ENCODE measurements at regions not wholly inside any gene's neighbourhood (a gene's known extent, or its start where the extent isn't known, plus 50 kb on each side); places are given as distances from the start of the nearest gene placed in this dataset.
"Not testable (repeated sequence)": the region's sequence is repeated elsewhere in the genome, so short reads cannot be mapped to it uniquely, and the experiment has no call there.

DNA sequence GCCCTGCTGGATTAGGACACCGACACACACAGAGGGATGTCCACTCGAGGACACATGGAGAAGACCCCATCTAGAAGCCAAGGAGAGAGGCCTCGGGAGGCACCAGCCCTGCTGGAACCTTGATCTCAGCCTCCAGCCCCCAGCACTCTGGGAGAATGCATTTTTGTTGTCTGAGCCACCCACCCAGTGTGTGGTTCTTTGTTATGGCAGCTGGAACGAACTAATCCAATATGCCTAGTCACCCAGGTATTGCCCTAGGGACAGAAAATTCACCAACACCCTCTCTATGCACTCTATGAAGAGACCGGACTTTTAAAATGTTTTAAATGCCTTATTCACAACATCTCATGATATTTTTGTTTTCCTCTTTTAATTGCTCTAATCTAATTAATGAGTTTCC lies 117.4 kb downstream of the CRYAA start:
- Histone ChIP-seq H3K4me1 (peaks cover 0 to 10% (median 0%) of the 10 kb centered on the region in 4 donors), H3K36me3 (no peaks in the 10 kb centered on the region), H3K27me3 (no peaks in the 10 kb centered on the region), H3K27ac (no peak overlapping the region), H3K9me3 (no peaks in the 10 kb centered on the region), H3K4me3 (no peak overlapping the region)
- DNase-seq, result no peak
- TF ChIP-seq POLR2A (IDR thresholded peaks at IDR 0.05) (no peak), CTCF (IDR thresholded peaks at IDR 0.05) (no peak)

- Histone ChIP-seq H3K4me1 (no peaks in the 10 kb centered on the region), H3K9me3 (no peaks in the 10 kb centered on the region), H3K27ac (no peak overlapping the region), H3K36me3 (no peaks in the 10 kb centered on the region), H3K27me3 (no peaks in the 10 kb centered on the region), H3K4me3 (no peak overlapping the region)
- TF ChIP-seq CTCF (IDR thresholded peaks at IDR 0.05) (no peak), POLR2A (IDR thresholded peaks at IDR 0.05) (no peak)
- DNase-seq, result no peak
Observed at GRCh38 chr21:43284700-43285099, 115.9 kb downstream of the CRYAA start.

GRCh38 chr21:43284238-43284637 lies 115.4 kb downstream of the CRYAA start:
- H3K9me3 ChIP-seq, result no peaks in the 10 kb centered on the region
- H3K27me3 ChIP-seq, result no peaks in the 10 kb centered on the region
- no peaks in the 10 kb centered on the region for H3K36me3 ChIP-seq
- DNase-seq, result no peak
- TF ChIP-seq CTCF (IDR thresholded peaks at IDR 0.05) (no peak), POLR2A (IDR thresholded peaks at IDR 0.05) (no peak)
- no peaks in the 10 kb centered on the region for H3K4me1 ChIP-seq
- no peak overlapping the region for H3K4me3 ChIP-seq
- no peak overlapping the region for H3K27ac ChIP-seq

- H3K9me3 ChIP-seq, H3K4me3 ChIP-seq, H3K36me3 ChIP-seq, DNase-seq, H3K27me3 ChIP-seq, H3K4me1 ChIP-seq, H3K27ac ChIP-seq: not testable (repeated sequence)
Observed at GRCh38 chr21:43283925-43284221, 115.1 kb downstream of the CRYAA start.

DNA sequence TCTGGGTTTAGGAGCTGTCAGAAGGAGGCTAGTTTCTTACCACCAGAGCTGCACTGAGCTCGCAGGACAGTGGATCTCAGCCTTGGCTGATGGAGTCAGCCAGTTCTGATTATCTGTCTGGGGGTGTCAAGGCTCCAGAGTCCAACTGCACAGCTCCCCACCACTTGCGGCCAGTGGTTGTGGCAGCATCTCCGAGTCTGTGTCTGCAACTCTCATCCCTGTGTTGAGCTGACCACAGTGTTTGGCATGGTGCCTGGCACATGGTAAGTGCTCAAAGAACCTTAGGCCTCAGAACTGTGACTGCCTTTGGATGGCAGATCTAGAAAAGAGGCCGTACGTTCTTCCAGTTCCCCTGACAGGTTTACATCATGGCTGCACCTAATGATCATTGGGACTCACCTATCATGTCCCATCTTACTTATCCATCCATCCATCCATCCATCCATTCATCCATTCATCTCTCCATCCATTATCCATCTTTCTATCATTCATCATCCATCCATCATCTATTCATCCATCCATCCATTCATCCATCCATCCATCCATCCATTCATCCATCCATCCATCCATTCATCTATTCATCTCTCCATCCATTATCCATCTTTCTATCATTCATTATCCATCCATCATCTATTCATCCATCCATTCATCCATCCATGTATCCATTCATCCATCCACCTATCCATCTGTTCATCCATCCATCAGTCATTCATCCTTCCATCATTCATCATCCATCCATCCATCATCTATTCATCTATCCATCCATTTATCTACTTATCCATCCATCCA lies 114.5 kb downstream of the CRYAA start:
- peaks cover 0 to 1% (median 0%) of the 10 kb centered on the region in 4 donors for H3K4me1 ChIP-seq
- no peaks in the 10 kb centered on the region for H3K9me3 ChIP-seq
- no peak overlapping the region for H3K4me3 ChIP-seq
- no peaks in the 10 kb centered on the region for H3K36me3 ChIP-seq
- no peak overlapping the region for H3K27ac ChIP-seq
- no peaks in the 10 kb centered on the region for H3K27me3 ChIP-seq
- TF ChIP-seq POLR2A (IDR thresholded peaks at IDR 0.05) (no peak), CTCF (IDR thresholded peaks at IDR 0.05) (no peak)
- no peak for DNase-seq

DNA sequence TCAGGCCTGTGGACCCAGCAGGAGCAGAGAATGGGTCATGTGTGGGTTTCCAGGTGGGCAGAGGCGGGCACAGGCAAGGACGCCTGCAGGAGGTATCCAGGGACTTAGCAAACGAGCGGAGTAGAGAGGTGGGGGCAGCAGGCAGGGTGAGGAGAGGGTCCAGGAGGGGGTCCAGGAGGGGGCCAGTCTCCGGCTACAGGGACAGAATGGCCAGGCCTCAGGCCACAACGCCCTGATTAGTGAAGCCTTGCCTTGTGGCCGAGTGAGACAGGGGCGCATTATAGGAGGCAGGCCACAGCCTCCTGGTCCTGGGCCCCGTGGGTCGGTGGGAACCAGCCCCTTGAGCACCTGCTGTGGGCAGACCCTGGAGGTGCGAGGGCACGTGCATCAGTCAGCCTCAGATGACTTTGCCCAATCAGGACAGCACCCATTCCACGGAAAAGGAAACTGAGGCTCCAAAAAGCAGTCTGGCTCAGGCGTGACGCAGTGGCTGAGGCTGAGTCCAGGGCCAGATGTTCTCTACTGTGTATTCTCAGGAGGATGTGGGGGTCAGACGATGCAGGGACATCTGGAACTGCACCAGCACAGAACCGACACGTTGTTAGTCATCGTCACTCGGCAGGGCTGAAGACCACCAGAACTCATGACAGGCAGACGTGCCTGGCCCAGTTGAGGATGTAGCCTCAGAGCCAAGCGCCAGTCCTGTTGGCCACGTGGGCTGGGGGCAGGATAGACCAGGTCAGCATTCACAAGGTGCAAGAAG lies 113.7 kb downstream of the CRYAA start:
- H3K9me3 ChIP-seq, result no peaks in the 10 kb centered on the region
- H3K27ac ChIP-seq, result no peak overlapping the region
- no peak overlapping the region for H3K4me3 ChIP-seq
- no peak for DNase-seq
- peaks cover 0 to 7% (median 0%) of the 10 kb centered on the region in 4 donors for H3K4me1 ChIP-seq
- no peaks in the 10 kb centered on the region for H3K36me3 ChIP-seq
- no peak for TF ChIP-seq POLR2A (IDR thresholded peaks at IDR 0.05)
- no peaks in the 10 kb centered on the region for H3K27me3 ChIP-seq
